Muscle of arm (tissue), 1 donor: ENCODE measurements at regions not wholly inside any gene's neighbourhood (a gene's known extent, or its start where the extent isn't known, plus 50 kb on each side); places are given as distances from the start of the nearest gene placed in this dataset.
"Not testable (repeated sequence)": the region's sequence is repeated elsewhere in the genome, so short reads cannot be mapped to it uniquely, and the experiment has no call there.

Experiments
- DNase-seq: peaks from one replicate; pipeline ENCODE4 v3.0.0-alpha.2; 2013

- DNase-seq, result no peak
Observed at GRCh38 chr1:60809204-60809980, 273.0 kb upstream of the NFIA start.

- DNase-seq, result no peak
Observed at GRCh38 chr1:60808676-60809075, 273.7 kb upstream of the NFIA start.

DNA sequence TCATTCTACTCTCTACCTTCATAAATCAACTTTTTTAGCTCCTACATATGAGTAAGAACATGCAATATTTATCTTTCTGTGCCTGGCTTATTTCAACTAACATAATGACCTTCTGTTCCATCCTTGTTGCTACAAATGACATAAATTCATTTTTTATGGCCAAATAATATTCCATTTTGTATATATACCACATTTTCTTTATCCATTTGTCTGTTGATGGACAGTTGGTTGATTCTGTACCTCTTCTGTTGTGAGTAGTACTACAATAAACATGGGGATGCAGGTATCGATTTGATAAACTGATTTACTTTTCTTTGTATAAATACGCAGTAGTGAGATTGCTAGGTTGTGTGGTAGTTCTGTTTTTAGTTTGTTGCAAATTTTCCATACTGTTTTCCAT is 279.5 kb upstream of the NFIA start:
- no peak for DNase-seq

GRCh38 chr1:60797351-60797750 is 285.0 kb upstream of the NFIA start:
- peak; percentile 83 for DNase-seq

GRCh38 chr1:60791226-60791625 is 291.1 kb upstream of the NFIA start:
- no peak for DNase-seq

DNA sequence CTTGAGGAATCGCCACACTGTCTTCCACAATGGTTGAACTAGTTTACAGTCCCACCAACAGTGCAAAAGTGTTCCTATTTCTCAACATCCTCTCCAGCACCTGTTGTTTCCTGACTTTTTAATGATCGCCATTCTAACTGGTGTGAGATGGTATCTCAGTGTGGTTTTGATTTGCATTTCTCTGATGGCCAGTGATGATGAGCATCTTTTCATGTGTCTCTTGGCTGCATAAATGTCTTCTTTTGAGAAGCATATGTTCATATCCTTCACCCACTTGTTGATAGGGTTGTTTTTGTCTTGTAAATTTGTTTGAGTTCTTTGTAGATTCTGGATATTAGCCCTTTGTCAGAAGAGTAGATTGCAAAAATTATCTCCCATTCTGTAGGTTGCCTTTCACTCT is 309.3 kb upstream of the NFIA start:
- DNase-seq, result not testable (repeated sequence)

DNA sequence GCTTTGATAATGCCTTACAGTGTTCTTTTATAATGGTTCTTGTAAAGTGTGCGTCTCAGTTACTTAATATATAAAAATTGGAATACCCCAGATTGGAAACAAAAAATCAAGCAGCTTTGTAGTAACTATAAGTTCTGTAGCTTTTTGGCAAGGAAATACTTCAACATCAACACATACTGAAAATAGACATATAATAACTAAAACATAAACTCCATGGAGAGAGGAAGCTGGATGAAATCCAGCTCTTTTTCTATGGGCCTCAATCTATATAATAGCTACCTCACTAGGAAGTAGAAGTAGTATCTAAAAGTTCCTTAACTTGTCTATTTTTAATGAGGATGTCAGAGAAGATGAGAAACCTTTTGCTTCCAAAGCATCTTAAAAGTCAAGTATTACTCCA is 313.3 kb upstream of the NFIA start:
- DNase-seq, result no peak

DNA sequence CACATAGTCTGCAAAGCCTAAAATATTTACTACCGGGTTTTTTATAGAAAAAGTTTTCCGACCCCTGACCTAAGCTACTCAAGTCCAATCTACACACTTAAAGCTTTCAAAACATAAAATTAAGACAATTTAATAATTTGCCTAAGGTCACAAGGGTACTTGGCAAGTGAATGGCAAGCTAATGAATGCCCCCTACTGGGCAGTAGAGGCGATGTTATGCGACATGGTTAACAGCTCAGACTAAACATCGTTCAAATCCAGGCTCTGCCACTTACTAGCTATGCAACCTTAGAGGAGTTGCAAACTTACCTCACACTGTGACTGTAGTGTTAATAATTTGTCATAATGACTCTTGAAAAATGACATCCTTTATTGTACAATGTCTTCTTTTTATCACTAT is 317.2 kb upstream of the NFIA start:
- DNase-seq, result no peak

DNA sequence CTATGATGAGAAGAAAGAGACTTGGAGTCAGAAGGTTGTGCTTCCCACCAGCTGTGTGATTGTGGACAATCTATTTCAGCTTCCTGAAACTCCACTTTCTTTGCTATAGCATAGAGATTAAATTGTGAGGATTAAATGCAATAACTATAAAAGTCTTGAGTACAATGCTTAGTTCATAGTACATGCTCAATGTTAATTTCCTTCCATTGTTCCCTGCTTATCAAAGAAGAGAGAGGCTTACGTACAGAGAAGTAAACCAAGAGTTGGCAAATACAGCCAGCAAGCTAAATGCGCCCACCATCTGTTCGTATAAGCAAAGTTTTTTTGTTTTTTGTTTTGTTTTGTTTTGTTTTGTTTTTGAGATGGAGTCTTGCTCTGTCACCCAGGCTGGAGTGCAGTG is 317.9 kb upstream of the NFIA start:
- DNase-seq, result no peak

DNA sequence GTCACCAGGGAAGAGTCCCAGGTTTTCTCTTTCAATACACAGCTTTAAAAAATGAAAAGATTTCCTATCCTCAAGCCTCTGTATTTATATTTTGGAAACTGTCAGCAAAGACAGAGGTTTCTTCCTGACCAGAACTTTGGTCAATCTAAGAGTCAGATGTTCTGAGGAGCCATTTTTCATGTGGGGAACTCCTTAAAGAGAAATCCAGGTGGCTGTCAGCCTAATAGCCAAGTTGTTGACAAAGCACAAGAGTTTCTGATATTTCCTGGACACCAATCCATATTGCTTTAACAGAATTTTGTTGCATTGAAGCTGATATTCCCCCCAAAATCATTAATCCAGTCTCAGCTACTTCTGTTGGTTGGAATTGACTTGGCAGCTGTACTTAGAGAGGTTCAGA is 318.6 kb upstream of the NFIA start:
- DNase-seq, result peak; percentile 83

GRCh38 chr1:60762911-60763310 is 319.4 kb upstream of the NFIA start:
- DNase-seq, result no peak

- DNase-seq, result no peak
Observed at GRCh38 chr1:60762176-60762575, 320.2 kb upstream of the NFIA start.

- no peak for DNase-seq
Observed at GRCh38 chr1:60759291-60759690, 323.1 kb upstream of the NFIA start.

DNA sequence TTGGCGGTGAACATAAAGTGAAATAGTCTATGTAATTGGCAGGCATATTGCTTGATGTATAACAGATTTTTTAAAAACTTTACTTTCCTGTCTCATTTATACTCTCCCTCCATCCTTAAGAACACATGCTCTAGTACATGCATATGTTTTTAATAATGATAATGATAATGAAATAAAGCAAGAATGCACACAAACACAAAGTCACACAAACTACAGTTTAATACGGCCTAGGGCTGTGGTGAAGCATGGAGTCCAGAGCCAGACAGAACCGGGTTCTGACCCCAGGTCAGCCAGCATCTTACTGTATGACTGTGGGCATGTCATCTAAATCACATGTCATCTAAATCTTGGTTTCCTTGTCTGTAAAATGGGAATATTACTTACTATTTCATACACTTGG is 324.9 kb upstream of the NFIA start:
- DNase-seq, result no peak

GRCh38 chr1:60753036-60753900 is 329.1 kb upstream of the NFIA start:
- DNase-seq, result no peak

DNA sequence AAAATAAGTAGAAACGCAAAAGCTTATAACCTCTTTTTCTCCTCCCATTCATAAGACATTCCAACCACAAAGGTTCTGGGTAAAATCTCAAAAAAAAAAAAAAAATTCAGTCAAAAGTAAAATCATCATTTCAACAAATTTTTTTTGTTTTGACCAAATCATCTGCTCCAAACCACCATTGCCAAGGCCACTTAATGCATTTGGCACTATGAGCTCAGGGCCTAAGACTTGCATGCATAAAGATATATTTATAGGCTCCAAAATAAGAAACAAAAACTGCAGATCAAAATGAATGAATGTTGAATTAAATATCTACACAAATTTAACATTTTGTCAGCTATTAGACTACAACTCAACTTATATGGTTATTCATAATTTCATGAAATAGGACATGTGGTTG is 331.1 kb upstream of the NFIA start:
- no peak for DNase-seq

GRCh38 chr1:60747353-60747752 is 335.0 kb upstream of the NFIA start:
- peak; percentile 73 for DNase-seq

- DNase-seq, result peak; percentile 94
Observed at GRCh38 chr1:60746278-60746791, 336.0 kb upstream of the NFIA start.

DNA sequence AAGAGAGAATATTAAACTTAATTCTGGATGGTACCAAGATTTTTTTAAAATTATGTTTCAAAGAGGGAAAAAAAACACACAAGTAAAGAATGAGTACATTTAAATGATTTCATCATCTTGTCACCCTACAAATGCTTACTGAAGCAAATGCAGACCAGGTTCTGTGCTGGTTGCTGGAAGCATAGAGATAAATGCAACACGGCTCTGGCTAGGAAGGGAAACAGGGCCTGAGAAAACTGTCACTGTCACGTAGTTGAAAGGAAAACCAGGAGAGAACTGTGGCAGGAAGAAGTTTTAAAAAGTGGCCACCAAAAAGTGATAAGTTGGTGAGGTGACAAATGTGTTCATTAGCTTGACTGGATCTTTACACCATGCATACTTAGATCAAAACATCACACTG is 336.9 kb upstream of the NFIA start:
- no peak for DNase-seq

GRCh38 chr1:60742339-60742738 is 340.0 kb upstream of the NFIA start:
- peak; percentile 63 for DNase-seq

DNA sequence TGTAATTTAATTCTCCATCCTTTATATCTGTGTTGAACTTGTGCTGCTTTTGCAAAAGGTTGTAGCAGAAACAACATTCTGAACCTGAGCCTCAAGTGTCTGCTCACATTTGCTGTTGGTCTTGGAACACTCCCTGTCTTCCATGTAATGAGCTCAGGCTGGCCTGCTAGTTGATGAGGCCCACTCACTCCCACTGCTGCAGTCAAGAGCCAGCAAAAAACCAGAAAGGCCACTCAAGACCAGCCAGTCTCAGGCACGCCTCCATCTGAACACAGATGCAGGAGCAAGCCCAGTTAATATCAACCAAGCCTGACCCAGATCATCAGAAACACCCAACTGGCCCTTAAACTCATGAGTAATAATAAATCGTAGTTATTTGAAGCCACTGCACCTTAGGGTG is 342.2 kb upstream of the NFIA start:
- no peak for DNase-seq

- DNase-seq, result no peak
Observed at GRCh38 chr1:60739729-60740128, 342.6 kb upstream of the NFIA start.

GRCh38 chr1:60732977-60733401 is 349.4 kb upstream of the NFIA start:
- DNase-seq, result no peak
